ENCODE measurements at regions not wholly inside any gene's neighbourhood (a gene's known extent, or its start where the extent isn't known, plus 50 kb on each side); places are given as distances from the start of the nearest gene placed in this dataset.

GRCh38 chr4:124783847-124784246 lies 71.3 kb upstream of the ANKRD50 start:
- no peaks in the 10 kb centered on the region for H3K27me3 ChIP-seq
- no peak for TF ChIP-seq CTCF (IDR thresholded peaks at IDR 0.05)
- no peak for TF ChIP-seq POLR2A (IDR thresholded peaks at IDR 0.05)
- H3K9me3 ChIP-seq: no peaks in the 10 kb centered on the region
- H3K27ac ChIP-seq: no peak overlapping the region
- intact Hi-C loops (cut with DNase I; ENCODE audit: low total_unique reads): no loop called here
- H3K4me1 ChIP-seq: no peaks in the 10 kb centered on the region
- no peak overlapping the region for H3K4me3 ChIP-seq
- no peaks in the 10 kb centered on the region for H3K36me3 ChIP-seq (ENCODE audit: low read depth, missing control alignments)
- DNase-seq: no peak

- no peaks in the 10 kb centered on the region for H3K9me3 ChIP-seq
- no peaks in the 10 kb centered on the region for H3K4me1 ChIP-seq
- H3K27ac ChIP-seq: no peak overlapping the region
- H3K4me3 ChIP-seq: no peak overlapping the region
- TF ChIP-seq POLR2A (IDR thresholded peaks at IDR 0.05) (no peak), CTCF (IDR thresholded peaks at IDR 0.05) (no peak)
- WGBS, 2 donors: 43 to 57% methylated on average over 1 of the region's 1 CpG
- DNase-seq: no peak
- no peaks in the 10 kb centered on the region for H3K36me3 ChIP-seq (ENCODE audit: low read depth, missing control alignments)
- intact Hi-C loops (cut with DNase I; ENCODE audit: low total_unique reads): no loop called here
- no peaks in the 10 kb centered on the region for H3K27me3 ChIP-seq
Observed at GRCh38 chr4:124777007-124777406, 64.5 kb upstream of the ANKRD50 start.

GRCh38 chr4:124768596-124769365 lies 56.2 kb upstream of the ANKRD50 start:
- no peaks in the 10 kb centered on the region for H3K4me1 ChIP-seq
- no peaks in the 10 kb centered on the region for H3K9me3 ChIP-seq
- H3K4me3 ChIP-seq: no peak overlapping the region
- TF ChIP-seq POLR2A (IDR thresholded peaks at IDR 0.05): no peak
- no peak for TF ChIP-seq CTCF (IDR thresholded peaks at IDR 0.05)
- H3K27me3 ChIP-seq: no peaks in the 10 kb centered on the region
- H3K27ac ChIP-seq: no peak overlapping the region
- H3K36me3 ChIP-seq (ENCODE audit: low read depth, missing control alignments): no peaks in the 10 kb centered on the region
- 93 to 99% methylated on average over 2 of the region's 2 CpGs for WGBS, 2 donors
- DNase-seq: no peak
- intact Hi-C loops (cut with DNase I; ENCODE audit: low total_unique reads): no loop called here

- no peak for DNase-seq
- TF ChIP-seq CTCF (IDR thresholded peaks at IDR 0.05) (no peak), POLR2A (IDR thresholded peaks at IDR 0.05) (no peak)
- Histone ChIP-seq H3K9me3 (no peaks in the 10 kb centered on the region), H3K27me3 (no peaks in the 10 kb centered on the region), H3K4me1 (no peaks in the 10 kb centered on the region), H3K4me3 (no peak overlapping the region), H3K27ac (no peak overlapping the region), H3K36me3 (ENCODE audit: low read depth, missing control alignments) (no peaks in the 10 kb centered on the region)
- WGBS, 2 donors: 50 to 58% methylated on average over 1 of the region's 1 CpG
- intact Hi-C loops (cut with DNase I; ENCODE audit: low total_unique reads): no loop called here
Observed at GRCh38 chr4:124762956-124763355, 50.4 kb upstream of the ANKRD50 start.

Data from testis (tissue), 2 donors.